ENCODE measurements at regions not wholly inside any gene's neighbourhood (a gene's known extent, or its start where the extent isn't known, plus 50 kb on each side); places are given as distances from the start of the nearest gene placed in this dataset.

DNA sequence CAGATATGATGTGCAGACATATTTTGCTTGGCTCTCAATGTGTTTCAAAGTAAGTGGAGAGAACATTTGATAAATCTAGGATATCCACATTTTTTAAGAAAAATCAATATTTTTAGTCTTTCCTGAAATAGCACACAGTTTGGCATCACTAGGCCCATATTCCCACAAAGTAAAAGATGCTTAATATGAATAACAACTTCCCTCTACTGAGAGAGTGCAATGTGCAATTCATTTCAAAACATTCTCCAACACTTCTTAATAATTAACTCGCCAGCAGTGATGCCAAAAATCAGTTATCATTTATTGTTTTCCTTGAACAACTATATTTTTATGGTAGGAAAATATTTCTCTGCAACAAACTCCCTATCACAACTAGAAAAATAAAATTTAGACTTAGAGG lies 800.2 kb upstream of the MBL2 start:
- Mint-ChIP-seq H3K27ac (no peak overlapping the region), H3K9me3 (no peaks in the 10 kb centered on the region), H3K27me3 (ENCODE audit: insufficient read depth, low read depth) (no peaks in the 10 kb centered on the region), H3K4me1 (peaks cover 4% of the 10 kb centered on the region), H3K4me3 (no peak overlapping the region), H3K36me3 (no peaks in the 10 kb centered on the region)
- DNase-seq (ENCODE audit: low spot score) = no peak
- H3K9me3 ChIP-seq (ENCODE audit: low read depth) = no peaks in the 10 kb centered on the region
- H3K4me1 ChIP-seq = peaks cover 3% of the 10 kb centered on the region
- H3K27me3 ChIP-seq = no peaks in the 10 kb centered on the region
- no peak overlapping the region for H3K9ac ChIP-seq
- H3K36me3 ChIP-seq = no peaks in the 10 kb centered on the region
- H3F3A ChIP-seq (ENCODE audit: low read depth) = no peaks in the 10 kb centered on the region
- H3K27ac ChIP-seq = no peak overlapping the region
- no peak overlapping the region for H3K4me3 ChIP-seq
- no peaks in the 10 kb centered on the region for H4K20me1 ChIP-seq (ENCODE audit: low read depth)
- H2AFZ ChIP-seq (replicated peaks) = no peak overlapping the region
- H3K4me2 ChIP-seq = no peak overlapping the region
- no peaks in the 10 kb centered on the region for H3K79me2 ChIP-seq (ENCODE audit: low read depth)
- TF ChIP-seq, protein P1, sequence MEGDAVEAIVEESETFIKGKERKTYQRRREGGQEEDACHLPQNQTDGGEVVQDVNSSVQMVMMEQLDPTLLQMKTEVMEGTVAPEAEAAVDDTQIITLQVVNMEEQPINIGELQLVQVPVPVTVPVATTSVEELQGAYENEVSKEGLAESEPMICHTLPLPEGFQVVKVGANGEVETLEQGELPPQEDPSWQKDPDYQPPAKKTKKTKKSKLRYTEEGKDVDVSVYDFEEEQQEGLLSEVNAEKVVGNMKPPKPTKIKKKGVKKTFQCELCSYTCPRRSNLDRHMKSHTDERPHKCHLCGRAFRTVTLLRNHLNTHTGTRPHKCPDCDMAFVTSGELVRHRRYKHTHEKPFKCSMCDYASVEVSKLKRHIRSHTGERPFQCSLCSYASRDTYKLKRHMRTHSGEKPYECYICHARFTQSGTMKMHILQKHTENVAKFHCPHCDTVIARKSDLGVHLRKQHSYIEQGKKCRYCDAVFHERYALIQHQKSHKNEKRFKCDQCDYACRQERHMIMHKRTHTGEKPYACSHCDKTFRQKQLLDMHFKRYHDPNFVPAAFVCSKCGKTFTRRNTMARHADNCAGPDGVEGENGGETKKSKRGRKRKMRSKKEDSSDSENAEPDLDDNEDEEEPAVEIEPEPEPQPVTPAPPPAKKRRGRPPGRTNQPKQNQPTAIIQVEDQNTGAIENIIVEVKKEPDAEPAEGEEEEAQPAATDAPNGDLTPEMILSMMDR (IDR thresholded peaks at IDR 0.05) = no peak
- TF ChIP-seq EZH2phosphoT487 (IDR thresholded peaks at IDR 0.05) = no peak
- TF ChIP-seq EZH2 (IDR thresholded peaks at IDR 0.05) = no peak

DNA sequence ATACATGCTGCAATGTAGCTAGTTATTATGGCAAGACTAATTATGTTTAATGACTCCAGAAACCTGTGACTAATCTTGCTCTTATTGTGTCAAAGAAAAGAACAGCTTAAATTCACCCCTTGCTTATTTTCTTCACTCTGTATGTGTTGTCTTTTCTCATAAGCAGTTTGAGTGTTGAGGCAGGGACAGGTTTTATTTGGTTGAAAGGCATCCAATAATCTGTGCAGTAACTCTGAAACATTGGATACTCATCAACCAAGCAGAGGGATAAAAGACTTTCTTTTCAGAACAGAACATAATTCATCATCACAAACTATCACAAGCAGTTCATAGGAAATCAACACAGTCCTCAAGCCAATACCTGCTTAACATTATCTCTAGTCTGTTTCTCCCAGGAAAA lies 797.6 kb upstream of the MBL2 start:
- peaks cover 17% of the 10 kb centered on the region for H3K9me3 Mint-ChIP-seq
- Histone ChIP-seq H3K4me2 (no peak overlapping the region), H4K20me1 (ENCODE audit: low read depth) (no peaks in the 10 kb centered on the region), H3K4me3 (no peak overlapping the region), H3K36me3 (no peaks in the 10 kb centered on the region), H3K27me3 (no peaks in the 10 kb centered on the region), H2AFZ (replicated peaks) (no peak overlapping the region), H3K4me1 (peaks cover 3% of the 10 kb centered on the region), H3F3A (ENCODE audit: low read depth) (no peaks in the 10 kb centered on the region), H3K9me3 (ENCODE audit: low read depth) (no peaks in the 10 kb centered on the region), H3K9ac (no peak overlapping the region), H3K79me2 (ENCODE audit: low read depth) (no peaks in the 10 kb centered on the region), H3K27ac (no peak overlapping the region)
- peaks cover 3% of the 10 kb centered on the region for H3K27me3 Mint-ChIP-seq (ENCODE audit: insufficient read depth, low read depth)
- H3K27ac Mint-ChIP-seq = no peak overlapping the region
- no peaks in the 10 kb centered on the region for H3K36me3 Mint-ChIP-seq
- no peak for DNase-seq (ENCODE audit: low spot score)
- no peak overlapping the region for H3K4me3 Mint-ChIP-seq
- H3K4me1 Mint-ChIP-seq = peaks cover 8% of the 10 kb centered on the region
- TF ChIP-seq, protein P1 (IDR thresholded peaks at IDR 0.05) = no peak
- TF ChIP-seq EZH2 (IDR thresholded peaks at IDR 0.05) (no peak), EZH2phosphoT487 (IDR thresholded peaks at IDR 0.05) (no peak)

DNA sequence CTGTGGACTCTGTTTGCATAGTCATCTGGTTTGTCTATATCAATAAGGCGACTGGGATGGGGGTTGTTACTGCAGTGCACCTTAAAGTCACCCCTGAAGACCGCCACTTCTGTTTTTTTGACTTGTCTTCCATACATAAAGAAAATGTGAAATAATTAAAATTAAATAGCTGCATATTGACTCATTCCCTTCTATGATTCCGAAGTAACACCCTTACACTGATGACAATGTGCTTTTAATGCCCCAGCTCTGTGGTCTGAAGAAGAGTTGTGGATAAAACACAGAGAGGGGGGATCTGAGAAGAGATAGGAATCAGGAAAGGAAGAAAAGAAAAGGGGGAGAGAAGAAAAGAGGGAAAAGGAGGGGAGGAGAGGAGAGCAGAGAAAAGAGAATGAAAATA lies 796.9 kb upstream of the MBL2 start:
- Histone ChIP-seq H3K79me2 (ENCODE audit: low read depth) (no peaks in the 10 kb centered on the region), H3K36me3 (no peaks in the 10 kb centered on the region), H3K27me3 (no peaks in the 10 kb centered on the region), H3F3A (ENCODE audit: low read depth) (no peaks in the 10 kb centered on the region), H3K4me1 (peaks cover 3% of the 10 kb centered on the region), H3K9me3 (ENCODE audit: low read depth) (no peaks in the 10 kb centered on the region), H2AFZ (replicated peaks) (no peak overlapping the region), H3K27ac (no peak overlapping the region), H4K20me1 (ENCODE audit: low read depth) (no peaks in the 10 kb centered on the region), H3K4me3 (no peak overlapping the region), H3K4me2 (no peak overlapping the region), H3K9ac (no peak overlapping the region)
- peaks cover 10% of the 10 kb centered on the region for H3K4me1 Mint-ChIP-seq
- no peak overlapping the region for H3K4me3 Mint-ChIP-seq
- no peak for DNase-seq (ENCODE audit: low spot score)
- no peak for TF ChIP-seq EZH2phosphoT487 (IDR thresholded peaks at IDR 0.05)
- H3K27ac Mint-ChIP-seq = no peak overlapping the region
- no peaks in the 10 kb centered on the region for H3K36me3 Mint-ChIP-seq
- peaks cover 3% of the 10 kb centered on the region for H3K27me3 Mint-ChIP-seq (ENCODE audit: insufficient read depth, low read depth)
- H3K9me3 Mint-ChIP-seq = peaks cover 21% of the 10 kb centered on the region

DNA sequence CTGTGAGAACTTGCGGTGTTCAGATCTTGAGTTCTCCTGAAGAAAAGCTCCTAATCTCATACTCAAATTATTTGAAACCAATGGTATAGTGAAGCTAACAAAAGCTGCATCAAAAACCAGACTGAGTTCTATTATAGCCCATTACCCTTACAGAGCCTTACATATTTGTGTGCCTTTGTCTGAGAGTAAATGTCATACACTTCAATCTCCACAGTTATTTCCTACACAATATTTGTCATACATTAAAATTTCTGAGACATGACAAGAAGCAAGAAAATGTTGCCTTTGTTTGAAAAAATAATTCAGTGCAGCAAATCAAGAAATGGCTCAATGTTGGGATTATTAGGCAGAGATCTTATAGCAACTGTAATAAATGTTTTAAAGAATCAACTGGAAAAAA lies 776.1 kb upstream of the MBL2 start:
- Histone ChIP-seq H3K27ac (no peak overlapping the region), H3K4me1 (no peaks in the 10 kb centered on the region), H3K9me3 (ENCODE audit: low read depth) (no peaks in the 10 kb centered on the region), H3K79me2 (ENCODE audit: low read depth) (no peaks in the 10 kb centered on the region), H3K36me3 (no peaks in the 10 kb centered on the region), H4K20me1 (ENCODE audit: low read depth) (no peaks in the 10 kb centered on the region), H3K9ac (no peak overlapping the region), H3K27me3 (no peaks in the 10 kb centered on the region), H3K4me3 (no peak overlapping the region), H2AFZ (replicated peaks) (no peak overlapping the region), H3F3A (ENCODE audit: low read depth) (no peaks in the 10 kb centered on the region), H3K4me2 (no peak overlapping the region)
- Mint-ChIP-seq H3K9me3 (no peaks in the 10 kb centered on the region), H3K27me3 (ENCODE audit: insufficient read depth, low read depth) (no peaks in the 10 kb centered on the region), H3K36me3 (no peaks in the 10 kb centered on the region), H3K4me1 (no peaks in the 10 kb centered on the region), H3K27ac (no peak overlapping the region), H3K4me3 (no peak overlapping the region)
- TF ChIP-seq, protein P1 (IDR thresholded peaks at IDR 0.05) = no peak
- TF ChIP-seq EZH2 (IDR thresholded peaks at IDR 0.05) (no peak), EZH2phosphoT487 (IDR thresholded peaks at IDR 0.05) (no peak)
- no peak for DNase-seq (ENCODE audit: low spot score)
